IMR-90 (cell line): ENCODE measurements at regions not wholly inside any gene's neighbourhood (a gene's known extent, or its start where the extent isn't known, plus 50 kb on each side); places are given as distances from the start of the nearest gene placed in this dataset.

ENCODE experiments used
- ATAC-seq: fragments of 200-7000 bp; cut with Tn5 transposase; 2 replicates; pipeline ENCODE4 v1.9.1; 2020; ENCODE audit warnings: low read depth, mild to moderate bottlenecking, moderate library complexity
- BruUV-seq: library from RNA; stranded (reverse); fragments of 400-500 nt; replicated peaks from 2 replicates; lab custom pipeline; 2021; lab: Mats Ljungman, UMichigan
- CTCF ChIA-PET: fragments of 300-600 bp; formaldehyde crosslinking; extraction: SDS; loops from one replicate; lab custom pipeline; 2021; ENCODE audit warnings: antibody characterized with exemption; lab: Yijun Ruan, JAX
- POLR2A ChIA-PET: fragments of 300-600 bp; sonication (Branson Sonifier 250); formaldehyde crosslinking; loops from one replicate; lab custom pipeline; 2022; ENCODE audit warnings: antibody characterized with exemption; ENCODE audit not compliant: unreplicated experiment; lab: Charles Lee
- DNase-seq: peaks from one replicate; pipeline ENCODE4 v3.0.0; 2013
- H2AFZ ChIP-seq: replicated peaks from 2 replicates; pipeline ENCODE3; 2013; ENCODE audit warnings: low read length, mild to moderate bottlenecking; ENCODE audit not compliant: poor library complexity
- H2AK5ac ChIP-seq: 2 replicates; pipeline ENCODE4 v1.6.1; 2013; ENCODE audit warnings: low read depth, low read length, inconsistent platforms
- H2AK9ac ChIP-seq: replicated peaks from 2 replicates; pipeline ENCODE3; 2013; ENCODE audit warnings: mild to moderate bottlenecking, low read depth, low read length, moderate library complexity; ENCODE audit not compliant: poor library complexity
- H2BK120ac ChIP-seq: 2 replicates; pipeline ENCODE4 v1.6.1; 2013; ENCODE audit warnings: low read depth, low read length, inconsistent platforms
- H2BK15ac ChIP-seq: 3 replicates; pipeline ENCODE4 v1.6.1; 2013; ENCODE audit warnings: low read depth, low read length, inconsistent platforms
- H2BK20ac ChIP-seq: 2 replicates; pipeline ENCODE4 v1.6.1; 2013; ENCODE audit warnings: low read depth, mild to moderate bottlenecking, inconsistent platforms, low read length, moderate library complexity
- H2BK5ac ChIP-seq: 2 replicates; pipeline ENCODE4 v1.6.1; 2013; ENCODE audit warnings: mild to moderate bottlenecking, low read depth, low read length, inconsistent platforms; ENCODE audit not compliant: poor library complexity, severe bottlenecking
- H3K14ac ChIP-seq: replicated peaks from 2 replicates; pipeline ENCODE4 v1.6.1; 2013; ENCODE audit warnings: low read depth, low read length, inconsistent platforms
- H3K18ac ChIP-seq: 2 replicates; pipeline ENCODE4 v1.6.1; 2013; ENCODE audit warnings: low read depth, low read length, control low read depth
- H3K23ac ChIP-seq: 2 replicates; pipeline ENCODE4 v1.6.1; 2013; ENCODE audit warnings: low read depth, low read length, inconsistent platforms
- H3K27ac ChIP-seq: 2 replicates; pipeline ENCODE4 v1.5.1; 2013; ENCODE audit warnings: mild to moderate bottlenecking, control low read depth, low read length; ENCODE audit not compliant: insufficient read depth
- H3K27me3 ChIP-seq: 2 replicates; pipeline ENCODE4 v1.6.1; 2013; ENCODE audit warnings: low read length; ENCODE audit not compliant: control insufficient read depth, insufficient read depth
- H3K36me3 ChIP-seq: 2 replicates; pipeline ENCODE4 v1.6.1; 2013; ENCODE audit warnings: low read length, mixed read lengths; ENCODE audit not compliant: control insufficient read depth, insufficient read depth
- H3K4ac ChIP-seq: 2 replicates; pipeline ENCODE4 v1.6.1; 2013; ENCODE audit warnings: low read depth, low read length, inconsistent platforms
- H3K4me1 ChIP-seq: 2 replicates; pipeline ENCODE4 v1.6.1; 2013; ENCODE audit warnings: low read length, mixed read lengths; ENCODE audit not compliant: control insufficient read depth, insufficient read depth
- H3K4me2 ChIP-seq: 2 replicates; pipeline ENCODE4 v1.6.1; 2013; ENCODE audit warnings: low read depth, mild to moderate bottlenecking, control low read depth, low read length, moderate library complexity
- H3K4me3 ChIP-seq: 2 replicates; pipeline ENCODE4 v1.5.1; 2013; ENCODE audit warnings: low read depth, mild to moderate bottlenecking, control low read depth, low read length, moderate library complexity; ENCODE audit not compliant: insufficient read depth
- H3K56ac ChIP-seq: 2 replicates; pipeline ENCODE4 v1.6.1; 2013; ENCODE audit warnings: low read length, inconsistent platforms; ENCODE audit not compliant: insufficient read depth; ENCODE audit errors: extremely low read depth
- H3K79me1 ChIP-seq, 2 experiments: 2 replicates each; pipeline ENCODE4 v1.6.1; 2013; ENCODE audit warnings: low read length in 2 of 2, inconsistent platforms in 1 of 2, low read depth in 1 of 2
- H3K9ac ChIP-seq: 2 replicates; pipeline ENCODE4 v1.6.1; 2013; ENCODE audit warnings: low read depth, low read length, control low read depth
- H3K9me1 ChIP-seq: 2 replicates; pipeline ENCODE4 v1.6.1; 2013; ENCODE audit warnings: low read length, inconsistent platforms; ENCODE audit not compliant: insufficient read depth
- H3K9me3 ChIP-seq: 2 replicates; pipeline ENCODE4 v1.6.1; 2013; ENCODE audit warnings: low read length; ENCODE audit not compliant: control insufficient read depth, insufficient read depth
- H4K20me1 ChIP-seq: 2 replicates; pipeline ENCODE4 v1.6.1; 2013; ENCODE audit warnings: low read length, inconsistent platforms; ENCODE audit not compliant: insufficient read depth
- H4K5ac ChIP-seq: 2 replicates; pipeline ENCODE4 v1.6.1; 2013; ENCODE audit warnings: mild to moderate bottlenecking, low read depth, low read length, control low read depth
- H4K8ac ChIP-seq, 2 experiments: 2 replicates each; pipeline ENCODE4 v1.6.1; 2013; ENCODE audit warnings: low read depth in 2 of 2, low read length in 2 of 2, control low read depth in 1 of 2, inconsistent platforms in 1 of 2
- H4K91ac ChIP-seq: 2 replicates; pipeline ENCODE4 v1.6.1; 2013; ENCODE audit warnings: low read depth, low read length, inconsistent platforms; ENCODE audit not compliant: insufficient read depth
- BHLHE40 ChIP-seq: fragments of 150-350 bp; IDR thresholded peaks from 2 replicates; pipeline ENCODE4 v1.6.1; 2016; ENCODE audit warnings: mild to moderate bottlenecking, low read depth, low read length
- CHD1 ChIP-seq: IDR thresholded peaks from 2 replicates; pipeline ENCODE4 v1.6.1; 2012; ENCODE audit warnings: low read depth, low read length, improper control_type of control experiment
- ELK1 ChIP-seq: fragments of 150-350 bp; IDR thresholded peaks from 2 replicates; pipeline ENCODE4 v1.6.1; 2016; ENCODE audit warnings: low read depth, mild to moderate bottlenecking, low read length, moderate library complexity, borderline replicate concordance
- FOS ChIP-seq: fragments of 150-350 bp; IDR thresholded peaks from 2 replicates; pipeline ENCODE4 v1.6.1; 2016; ENCODE audit warnings: low read depth, low read length
- MAFK ChIP-seq: IDR thresholded peaks from 2 replicates; pipeline ENCODE4 v1.6.1; 2012; ENCODE audit warnings: low read depth, low read length, improper control_type of control experiment
- MAZ ChIP-seq: IDR thresholded peaks from 2 replicates; pipeline ENCODE4 v1.6.1; 2012; ENCODE audit warnings: low read depth, mild to moderate bottlenecking, low read length, improper control_type of control experiment, moderate library complexity, borderline replicate concordance
- NFE2L2 ChIP-seq: fragments of 150-350 bp; IDR thresholded peaks from 2 replicates; pipeline ENCODE4 v1.6.1; 2016; ENCODE audit warnings: low read depth, mild to moderate bottlenecking, low read length
- POLR2A ChIP-seq: IDR thresholded peaks from 2 replicates; pipeline ENCODE4 v1.6.1; 2012; ENCODE audit warnings: mild to moderate bottlenecking, low read depth, low read length
- RAD21 ChIP-seq: IDR thresholded peaks from 2 replicates; pipeline ENCODE4 v1.6.1; 2012; ENCODE audit warnings: low read length, improper control_type of control experiment
- RCOR1 ChIP-seq: IDR thresholded peaks from 2 replicates; pipeline ENCODE4 v1.6.1; 2012; ENCODE audit warnings: mild to moderate bottlenecking, low read length, improper control_type of control experiment; ENCODE audit not compliant: insufficient replicate concordance
- RFX5 ChIP-seq: IDR thresholded peaks from 2 replicates; pipeline ENCODE4 v1.8.0; 2012; ENCODE audit warnings: low read depth, mild to moderate bottlenecking, low read length, moderate library complexity
- SMC3 ChIP-seq: fragments of 150-350 bp; IDR thresholded peaks from 2 replicates; pipeline ENCODE4 v1.6.1; 2016; ENCODE audit warnings: low read depth, mild to moderate bottlenecking, antibody characterized with exemption, low read length, moderate library complexity
- USF2 ChIP-seq: fragments of 150-350 bp; IDR thresholded peaks from 2 replicates; pipeline ENCODE4 v1.6.1; 2017; ENCODE audit warnings: mild to moderate bottlenecking, antibody characterized with exemption, low read length, low read depth
- WGBS, 2 experiments: methylation state at CpG; one replicate each; pipeline versions ENCODE4 v1.1.5 to v1.1.7; 2013; ENCODE audit warnings: missing lambda C conversion rate in 2 of 2; ENCODE audit not compliant: insufficient read length in 1 of 2; ENCODE audit errors: extremely low coverage in 2 of 2; 5-methylcytosine and 5-hydroxymethylcytosine counted together
- dilution Hi-C: fragments of 300-500 bp; cut with HindIII; formaldehyde crosslinking; loops from one replicate; pipeline ENCODE4 v1.14.3; 2018; ENCODE audit warnings: low sequenced_read_pairs; ENCODE audit not compliant: unreplicated experiment
- in situ Hi-C: fragments of 300-500 bp; cut with MboI; formaldehyde crosslinking; loops from 3 replicates; pipeline ENCODE4 v1.14.3; 2019; ENCODE audit warnings: low sequenced_read_pairs, inconsistent platforms, mixed read lengths
- intact Hi-C: fragments of 100-400 bp; cut with micrococcal nuclease; formaldehyde crosslinking; loops from 2 replicates; pipeline ENCODE4 v1.10.0; 2022

- Histone ChIP-seq H3K9me3 (no peaks in the 10 kb centered on the region), H4K91ac (peak overlapping the region; percentile 86), H2BK120ac (peak overlapping the region; percentile 84), H2BK20ac (peak overlapping the region; percentile 93), H2BK5ac (peak overlapping the region; percentile 71), H3K79me1 (no peaks in the 10 kb centered on the region), H3K56ac (peak overlapping the region; percentile 38; the same call in 1 of the 2 replicates), H2AK5ac (peak overlapping the region; percentile 74), H3K23ac (peak overlapping the region; percentile 82; the same call in 1 of the 2 replicates), H2AFZ (peak overlapping the region; percentile 91), H4K5ac (peak overlapping the region; percentile 80), H3K27me3 (no peaks in the 10 kb centered on the region), H3K9me1 (peaks cover 14% of the 10 kb centered on the region; the same call in 1 of the 2 replicates), H2BK15ac (peak overlapping the region; percentile 96; the same call in 2 of the 3 replicates), H3K4me1 (peaks cover 29% of the 10 kb centered on the region), H4K8ac (peak overlapping the region; percentile 85 to 91), H3K36me3 (no peaks in the 10 kb centered on the region), H3K9ac (peak overlapping the region; percentile 48), H3K4me3 (no peak overlapping the region), H4K20me1 (no peaks in the 10 kb centered on the region), H3K27ac (peak overlapping the region; percentile 96), H3K18ac (peak overlapping the region; percentile 86), H3K14ac (peak overlapping the region; percentile 89), H2AK9ac (peak overlapping the region; percentile 85), H3K4me2 (peak overlapping the region; percentile 60), H3K4ac (peak overlapping the region; percentile 84)
- WGBS, 2 experiments = 32% methylated on average over 3 of the region's 19 CpGs; no CpG with 5 or more reads in 1 of the 2 experiments
- CTCF ChIA-PET = interaction anchor here (0.6 to 1.0 kb wide), 4 partner anchors 10 to 387 kb away, joined by 3 to 4 read pairs (median 3); no protein-coding TSS in a partner anchor
- POLR2A ChIA-PET = no interaction called here
- no TSS peak for BruUV-seq
- intact Hi-C loops = loop anchor here (2.0 kb wide), 1 partner anchor 47 kb away; no protein-coding TSS in a partner anchor
- DNase-seq = peak; percentile 80
- in situ Hi-C loops = no loop called here
- peak; percentile 74 for ATAC-seq
- dilution Hi-C loops = no loop called here
- TF ChIP-seq MAZ (0 out of 2 replicates have a peak, but pooled peaks have one; percentile 9), SMC3 (no peak), USF2 (no peak), ELK1 (no peak), RFX5 (no peak), POLR2A (no peak), BHLHE40 (peak; percentile 64), MAFK (no peak), RAD21 (no peak), RCOR1 (no peak), NFE2L2 (no peak), CHD1 (no peak), FOS (no peak)
Measured at GRCh38 chr1:224503161-224504118, 68.8 kb upstream of the WDR26 start.
